Progenitor cell of endocrine pancreas (in vitro differentiated cells): ENCODE measurements at regions not wholly inside any gene's neighbourhood (a gene's known extent, or its start where the extent isn't known, plus 50 kb on each side); places are given as distances from the start of the nearest gene placed in this dataset.

Experiments used
- DNase-seq: peaks from one replicate; pipeline ENCODE4 v3.0.0; 2021; ENCODE audit warnings: low spot score; ENCODE audit not compliant: unreplicated experiment
- H3K27ac Mint-ChIP-seq: 2 replicates; pipeline ENCODE4 v1.8.0; 2021; ENCODE audit warnings: mild to moderate bottlenecking, moderate library complexity, mixed read lengths
- H3K27me3 Mint-ChIP-seq: 2 replicates; pipeline ENCODE4 v1.8.0; 2021; ENCODE audit warnings: mixed read lengths
- H3K36me3 Mint-ChIP-seq: 2 replicates; pipeline ENCODE4 v1.8.0; 2022; ENCODE audit warnings: mixed read lengths; ENCODE audit not compliant: insufficient read depth
- H3K4me1 Mint-ChIP-seq: 2 replicates; pipeline ENCODE4 v1.8.0; 2021; ENCODE audit warnings: low read depth, mixed read lengths
- H3K4me3 Mint-ChIP-seq: 2 replicates; pipeline ENCODE4 v1.8.0; 2021; ENCODE audit warnings: low read depth, mild to moderate bottlenecking, moderate library complexity, mixed read lengths
- H3K9me3 Mint-ChIP-seq: 2 replicates; pipeline ENCODE4 v1.8.0; 2021; ENCODE audit warnings: low read depth, mixed read lengths
- TF ChIP-seq, protein P1 (sequence below): fragments of 200-600 bp; sonication (generic); IDR thresholded peaks from one replicate; pipeline ENCODE4 v1.5.0; 2021; ENCODE audit warnings: antibody characterized with exemption, mild to moderate bottlenecking; ENCODE audit not compliant: unreplicated experiment

- Mint-ChIP-seq H3K9me3 (no peaks in the 10 kb centered on the region), H3K27me3 (no peaks in the 10 kb centered on the region), H3K27ac (no peak overlapping the region), H3K4me3 (no peak overlapping the region), H3K36me3 (no peaks in the 10 kb centered on the region), H3K4me1 (no peaks in the 10 kb centered on the region)
- no peak for DNase-seq
- TF ChIP-seq, protein P1, sequence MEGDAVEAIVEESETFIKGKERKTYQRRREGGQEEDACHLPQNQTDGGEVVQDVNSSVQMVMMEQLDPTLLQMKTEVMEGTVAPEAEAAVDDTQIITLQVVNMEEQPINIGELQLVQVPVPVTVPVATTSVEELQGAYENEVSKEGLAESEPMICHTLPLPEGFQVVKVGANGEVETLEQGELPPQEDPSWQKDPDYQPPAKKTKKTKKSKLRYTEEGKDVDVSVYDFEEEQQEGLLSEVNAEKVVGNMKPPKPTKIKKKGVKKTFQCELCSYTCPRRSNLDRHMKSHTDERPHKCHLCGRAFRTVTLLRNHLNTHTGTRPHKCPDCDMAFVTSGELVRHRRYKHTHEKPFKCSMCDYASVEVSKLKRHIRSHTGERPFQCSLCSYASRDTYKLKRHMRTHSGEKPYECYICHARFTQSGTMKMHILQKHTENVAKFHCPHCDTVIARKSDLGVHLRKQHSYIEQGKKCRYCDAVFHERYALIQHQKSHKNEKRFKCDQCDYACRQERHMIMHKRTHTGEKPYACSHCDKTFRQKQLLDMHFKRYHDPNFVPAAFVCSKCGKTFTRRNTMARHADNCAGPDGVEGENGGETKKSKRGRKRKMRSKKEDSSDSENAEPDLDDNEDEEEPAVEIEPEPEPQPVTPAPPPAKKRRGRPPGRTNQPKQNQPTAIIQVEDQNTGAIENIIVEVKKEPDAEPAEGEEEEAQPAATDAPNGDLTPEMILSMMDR: no peak
These were observed 868.3 kb downstream of the STIM2 start for GRCh38 chr4:27728892-27729291.

DNA sequence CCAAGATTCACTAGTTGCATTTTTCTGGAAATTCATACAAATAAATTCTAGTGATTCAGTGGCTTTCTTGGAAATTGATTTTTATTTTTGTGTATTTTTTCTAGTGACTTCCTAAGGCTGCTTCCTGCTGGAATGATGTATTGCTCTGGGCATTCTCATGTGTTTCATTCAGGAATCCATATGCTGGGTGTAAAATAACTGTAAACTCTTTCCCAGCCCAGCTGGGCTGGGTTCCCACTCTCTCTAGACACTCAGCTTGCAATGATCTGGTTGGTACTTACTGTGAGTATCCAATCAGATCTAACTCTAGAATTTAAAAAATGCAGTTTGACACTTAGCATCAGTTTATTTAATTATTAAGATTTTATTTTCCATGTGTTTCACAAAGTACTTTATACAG lies 882.2 kb downstream of the STIM2 start:
- no peaks in the 10 kb centered on the region for H3K27me3 Mint-ChIP-seq
- H3K4me3 Mint-ChIP-seq: no peak overlapping the region
- peaks cover 11% of the 10 kb centered on the region for H3K9me3 Mint-ChIP-seq
- H3K27ac Mint-ChIP-seq: no peak overlapping the region
- no peak for DNase-seq
- H3K36me3 Mint-ChIP-seq: no peaks in the 10 kb centered on the region
- H3K4me1 Mint-ChIP-seq: no peaks in the 10 kb centered on the region
- TF ChIP-seq, protein P1: no peak

DNA sequence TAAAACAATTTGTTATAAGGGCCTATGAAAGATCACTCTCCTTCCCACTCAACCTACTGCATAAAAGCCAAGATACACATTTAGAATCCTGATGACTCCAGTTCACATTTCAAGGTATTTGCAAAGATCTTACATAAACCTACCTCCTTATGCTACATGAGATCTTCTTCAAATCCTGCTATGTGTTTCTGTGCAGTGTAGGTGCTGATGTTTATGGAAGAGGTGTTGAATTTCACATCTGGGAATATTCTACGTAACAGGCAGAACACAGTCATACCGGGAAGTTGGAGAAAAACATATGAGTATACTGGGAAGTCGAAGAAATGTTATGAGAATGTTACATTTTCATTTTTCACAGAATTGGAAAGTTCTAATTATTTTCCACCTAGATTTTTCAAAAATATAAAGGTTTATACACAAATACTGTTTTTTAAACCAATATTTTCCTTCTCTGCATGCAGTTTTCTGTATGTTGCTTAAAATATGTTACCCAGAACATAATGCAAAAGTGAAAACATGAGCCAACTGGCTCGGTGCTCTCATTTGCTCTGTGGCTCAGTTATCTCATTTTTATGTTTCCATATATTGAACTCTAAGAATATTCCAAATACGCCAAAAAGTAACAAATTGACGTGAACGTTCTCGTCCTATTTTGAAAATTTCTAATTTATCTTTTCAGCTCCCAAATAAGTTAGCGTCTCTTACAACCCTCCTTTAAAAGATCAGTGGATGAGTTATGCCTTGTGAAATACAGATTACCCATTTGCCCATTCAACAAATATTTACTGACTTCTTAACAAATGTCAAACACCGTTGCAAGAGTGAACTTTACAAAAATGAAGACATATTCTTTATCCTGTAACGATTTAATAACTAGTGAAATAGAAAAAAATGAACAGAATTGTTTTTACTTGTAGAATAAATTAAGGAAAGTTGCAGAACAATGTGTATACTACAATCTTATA lies 899.3 kb downstream of the STIM2 start:
- Mint-ChIP-seq H3K36me3 (no peaks in the 10 kb centered on the region), H3K4me1 (no peaks in the 10 kb centered on the region), H3K4me3 (no peak overlapping the region), H3K27me3 (no peaks in the 10 kb centered on the region), H3K9me3 (no peaks in the 10 kb centered on the region), H3K27ac (no peak overlapping the region)
- no peak for DNase-seq
- TF ChIP-seq, protein P1: no peak

GRCh38 chr4:27763830-27764525 lies 903.3 kb downstream of the STIM2 start:
- H3K9me3 Mint-ChIP-seq: no peaks in the 10 kb centered on the region
- H3K27me3 Mint-ChIP-seq: no peaks in the 10 kb centered on the region
- TF ChIP-seq, protein P1: no peak
- no peak overlapping the region for H3K27ac Mint-ChIP-seq
- no peaks in the 10 kb centered on the region for H3K4me1 Mint-ChIP-seq
- DNase-seq: no peak
- no peaks in the 10 kb centered on the region for H3K36me3 Mint-ChIP-seq
- no peak overlapping the region for H3K4me3 Mint-ChIP-seq

DNA sequence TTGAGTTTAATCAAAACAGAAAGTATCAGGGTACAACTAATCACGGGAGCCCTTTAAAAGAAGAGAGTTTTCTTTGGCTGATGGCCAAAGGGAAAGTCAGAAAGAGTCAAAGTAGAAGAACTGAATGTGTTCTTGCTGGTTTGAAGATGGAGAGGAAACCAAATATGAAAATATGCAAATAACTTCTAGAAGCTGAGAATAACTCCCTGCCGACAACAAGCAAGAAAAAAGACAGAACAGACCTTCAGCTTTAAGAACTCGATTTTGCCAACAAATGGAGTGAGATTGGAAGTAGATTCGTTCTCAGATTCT lies 903.8 kb downstream of the STIM2 start:
- H3K4me3 Mint-ChIP-seq: no peak overlapping the region
- H3K4me1 Mint-ChIP-seq: no peaks in the 10 kb centered on the region
- H3K27me3 Mint-ChIP-seq: no peaks in the 10 kb centered on the region
- H3K9me3 Mint-ChIP-seq: no peaks in the 10 kb centered on the region
- H3K27ac Mint-ChIP-seq: no peak overlapping the region
- H3K36me3 Mint-ChIP-seq: no peaks in the 10 kb centered on the region
- DNase-seq: no peak
- TF ChIP-seq, protein P1: no peak
